ENCODE measurements at regions not wholly inside any gene's neighbourhood (a gene's known extent, or its start where the extent isn't known, plus 50 kb on each side); places are given as distances from the start of the nearest gene placed in this dataset.

- intact Hi-C loops (cut with DNase I), result no loop called here
- peak in 1 of 10 donors; percentile 46 for DNase-seq
Observed at GRCh38 chr6:48213076-48213788, 102.2 kb upstream of the PTCHD4 start.

GRCh38 chr6:48212501-48212900, 101.5 kb upstream of the PTCHD4 start:
- intact Hi-C loops (cut with DNase I), result no loop called here
- no peak for DNase-seq

GRCh38 chr6:48206091-48206490, 95.1 kb upstream of the PTCHD4 start:
- DNase-seq, result no peak
- intact Hi-C loops (cut with DNase I), result no loop called here

- intact Hi-C loops (cut with DNase I), result no loop called here
- no peak for DNase-seq
Observed at GRCh38 chr6:48200869-48201390, 89.9 kb upstream of the PTCHD4 start.

GRCh38 chr6:48199499-48199898, 88.5 kb upstream of the PTCHD4 start:
- intact Hi-C loops (cut with DNase I), result no loop called here
- DNase-seq, result no peak

- DNase-seq, result no peak
- intact Hi-C loops (cut with DNase I), result no loop called here
Observed at GRCh38 chr6:48197941-48198340, 86.9 kb upstream of the PTCHD4 start.

- DNase-seq, result no peak
- intact Hi-C loops (cut with DNase I), result no loop called here
Observed at GRCh38 chr6:48194596-48195295, 83.7 kb upstream of the PTCHD4 start.

GRCh38 chr6:48188158-48188557, 77.2 kb upstream of the PTCHD4 start:
- intact Hi-C loops (cut with DNase I), result no loop called here
- DNase-seq, result no peak

GRCh38 chr6:48186746-48187145, 75.7 kb upstream of the PTCHD4 start:
- intact Hi-C loops (cut with DNase I), result no loop called here
- no peak for DNase-seq

GRCh38 chr6:48184648-48185047, 73.7 kb upstream of the PTCHD4 start:
- intact Hi-C loops (cut with DNase I), result no loop called here
- no peak for DNase-seq

- no peak for DNase-seq
- intact Hi-C loops (cut with DNase I), result no loop called here
Observed at GRCh38 chr6:48183811-48184605, 73.0 kb upstream of the PTCHD4 start.

- intact Hi-C loops (cut with DNase I), result no loop called here
- DNase-seq, result no peak
Observed at GRCh38 chr6:48183178-48183577, 72.2 kb upstream of the PTCHD4 start.

GRCh38 chr6:48178700-48179099, 67.7 kb upstream of the PTCHD4 start:
- no peak for DNase-seq
- intact Hi-C loops (cut with DNase I), result no loop called here

GRCh38 chr6:48177786-48178185, 66.8 kb upstream of the PTCHD4 start:
- no peak for DNase-seq
- intact Hi-C loops (cut with DNase I), result no loop called here

- intact Hi-C loops (cut with DNase I), result no loop called here
- no peak for DNase-seq
Observed at GRCh38 chr6:48176645-48177308, 65.8 kb upstream of the PTCHD4 start.

- intact Hi-C loops (cut with DNase I), result no loop called here
- no peak for DNase-seq
Observed at GRCh38 chr6:48169635-48170034, 58.6 kb upstream of the PTCHD4 start.
